Natural killer cell (primary cell): ENCODE measurements at regions not wholly inside any gene's neighbourhood (a gene's known extent, or its start where the extent isn't known, plus 50 kb on each side); places are given as distances from the start of the nearest gene placed in this dataset.
"Not testable (repeated sequence)": the region's sequence is repeated elsewhere in the genome, so short reads cannot be mapped to it uniquely, and the experiment has no call there.

Experiments used
- ATAC-seq, 3 donors: fragments of 150-1000 bp in 2 of 3; fragments of 200-7000 bp in 1 of 3; cut with Tn5 transposase; 1 replicate in 1 of 3; 2 replicates in 2 of 3; pipeline ENCODE4 v1.10.0; 2021; ENCODE audit warnings: mild to moderate bottlenecking in 2 of 3, moderate library complexity in 2 of 3
- DNase-seq, 2 donors: peaks; one replicate each; pipeline versions ENCODE4 v3.0.0 to v3.0.0-alpha.2; 2013 to 2021; ENCODE audit warnings: mixed read lengths in 1 of 2
- H3K27ac ChIP-seq: one replicate; pipeline ENCODE4 v1.5.1; 2013; ENCODE audit warnings: mild to moderate bottlenecking, low read length
- H3K27me3 ChIP-seq: one replicate; pipeline ENCODE4 v1.6.1; 2013; ENCODE audit warnings: low read length; ENCODE audit not compliant: control insufficient read depth, insufficient read depth
- H3K36me3 ChIP-seq: one replicate; pipeline ENCODE4 v1.6.1; 2013; ENCODE audit warnings: low read length; ENCODE audit not compliant: control insufficient read depth, insufficient read depth
- H3K4me1 ChIP-seq: one replicate; pipeline ENCODE4 v1.6.1; 2013; ENCODE audit warnings: low read length; ENCODE audit not compliant: control insufficient read depth, insufficient read depth
- H3K4me3 ChIP-seq: one replicate; pipeline ENCODE4 v1.5.1; 2013; ENCODE audit warnings: low read length
- H3K9me3 ChIP-seq: one replicate; pipeline ENCODE4 v1.6.1; 2013; ENCODE audit warnings: low read length; ENCODE audit not compliant: control insufficient read depth, insufficient read depth
- H3K27ac Mint-ChIP-seq, 2 donors: one replicate each; pipeline ENCODE4 v1.8.0; 2022; ENCODE audit warnings: mild to moderate bottlenecking in 2 of 2, mixed read lengths in 2 of 2, moderate library complexity in 1 of 2
- H3K27me3 Mint-ChIP-seq, 2 donors: one replicate each; pipeline ENCODE4 v1.8.0; 2022; ENCODE audit warnings: low read depth in 2 of 2, mixed read lengths in 2 of 2
- H3K36me3 Mint-ChIP-seq: one replicate; pipeline ENCODE4 v1.8.0; 2022; ENCODE audit warnings: mixed read lengths
- H3K4me1 Mint-ChIP-seq, 2 donors: one replicate each; pipeline ENCODE4 v1.8.0; 2022; ENCODE audit warnings: mixed read lengths in 2 of 2
- H3K4me3 Mint-ChIP-seq: one replicate; pipeline ENCODE4 v1.8.0; 2022; ENCODE audit warnings: mild to moderate bottlenecking, moderate library complexity, mixed read lengths
- H3K9me3 Mint-ChIP-seq, 2 donors: one replicate each; pipeline ENCODE4 v1.8.0; 2022; ENCODE audit warnings: mixed read lengths in 2 of 2
- WGBS: methylation state at CpG from one replicate; pipeline ENCODE4 v1.1.7; 2013; ENCODE audit warnings: missing lambda C conversion rate; ENCODE audit not compliant: insufficient coverage; 5-methylcytosine and 5-hydroxymethylcytosine counted together
- intact Hi-C: fragments of 100-400 bp; cut with micrococcal nuclease; formaldehyde crosslinking; loops from one replicate; pipeline ENCODE4 v1.14.2; 2022
- TF ChIP-seq, protein P1 (sequence below): fragments of 200-600 bp; IDR thresholded peaks from one replicate; pipeline ENCODE4 v1.8.0; 2022; ENCODE audit warnings: antibody characterized with exemption

DNA sequence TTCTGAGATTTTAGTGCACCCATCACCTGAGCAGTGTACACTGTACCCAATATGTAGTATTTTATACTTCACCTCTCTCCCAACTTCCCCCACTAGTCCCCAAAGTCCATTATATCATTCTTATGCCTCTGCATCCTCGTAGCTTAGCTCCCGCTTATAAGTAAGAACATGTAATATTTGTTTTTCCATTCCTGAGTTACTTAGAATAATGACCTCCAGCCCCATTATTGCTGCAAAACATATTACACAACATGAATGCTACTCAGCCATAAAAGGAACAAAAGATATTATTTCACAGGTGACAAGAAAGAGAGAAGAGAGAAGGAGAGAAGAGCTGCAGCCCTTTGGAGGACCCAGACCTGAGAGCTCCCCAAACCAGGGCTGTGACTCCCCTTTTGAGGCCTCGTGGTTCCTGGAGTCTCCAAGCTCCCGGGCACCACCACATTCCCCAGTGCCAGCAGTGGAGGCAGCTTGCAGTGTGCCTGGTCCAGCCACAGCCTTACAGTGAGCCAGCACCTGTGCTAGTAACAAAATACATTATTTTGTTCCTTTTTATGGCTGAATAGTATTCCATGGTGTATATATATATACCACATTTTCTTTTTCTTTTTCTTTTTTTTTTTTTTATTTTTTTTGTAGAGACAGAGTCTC is 194.5 kb upstream of the DAB2 start:
- no peak overlapping the region for H3K27ac Mint-ChIP-seq
- intact Hi-C loops, result no loop called here
- Histone ChIP-seq H3K27ac (no peak overlapping the region), H3K27me3 (no peaks in the 10 kb centered on the region), H3K4me1 (no peaks in the 10 kb centered on the region), H3K36me3 (no peaks in the 10 kb centered on the region), H3K9me3 (no peaks in the 10 kb centered on the region), H3K4me3 (no peak overlapping the region)
- H3K36me3 Mint-ChIP-seq, result no peaks in the 10 kb centered on the region
- H3K4me1 Mint-ChIP-seq, result no peaks in the 10 kb centered on the region
- 88% methylated on average over 4 of the region's 4 CpGs for WGBS
- DNase-seq (no peak), ATAC-seq (no peak)
- no peaks in the 10 kb centered on the region for H3K9me3 Mint-ChIP-seq
- no peak overlapping the region for H3K4me3 Mint-ChIP-seq
- TF ChIP-seq, protein P1, sequence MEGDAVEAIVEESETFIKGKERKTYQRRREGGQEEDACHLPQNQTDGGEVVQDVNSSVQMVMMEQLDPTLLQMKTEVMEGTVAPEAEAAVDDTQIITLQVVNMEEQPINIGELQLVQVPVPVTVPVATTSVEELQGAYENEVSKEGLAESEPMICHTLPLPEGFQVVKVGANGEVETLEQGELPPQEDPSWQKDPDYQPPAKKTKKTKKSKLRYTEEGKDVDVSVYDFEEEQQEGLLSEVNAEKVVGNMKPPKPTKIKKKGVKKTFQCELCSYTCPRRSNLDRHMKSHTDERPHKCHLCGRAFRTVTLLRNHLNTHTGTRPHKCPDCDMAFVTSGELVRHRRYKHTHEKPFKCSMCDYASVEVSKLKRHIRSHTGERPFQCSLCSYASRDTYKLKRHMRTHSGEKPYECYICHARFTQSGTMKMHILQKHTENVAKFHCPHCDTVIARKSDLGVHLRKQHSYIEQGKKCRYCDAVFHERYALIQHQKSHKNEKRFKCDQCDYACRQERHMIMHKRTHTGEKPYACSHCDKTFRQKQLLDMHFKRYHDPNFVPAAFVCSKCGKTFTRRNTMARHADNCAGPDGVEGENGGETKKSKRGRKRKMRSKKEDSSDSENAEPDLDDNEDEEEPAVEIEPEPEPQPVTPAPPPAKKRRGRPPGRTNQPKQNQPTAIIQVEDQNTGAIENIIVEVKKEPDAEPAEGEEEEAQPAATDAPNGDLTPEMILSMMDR, result no peak
- H3K27me3 Mint-ChIP-seq, result peaks cover 6 to 10% of the 10 kb centered on the region in 2 donors

DNA sequence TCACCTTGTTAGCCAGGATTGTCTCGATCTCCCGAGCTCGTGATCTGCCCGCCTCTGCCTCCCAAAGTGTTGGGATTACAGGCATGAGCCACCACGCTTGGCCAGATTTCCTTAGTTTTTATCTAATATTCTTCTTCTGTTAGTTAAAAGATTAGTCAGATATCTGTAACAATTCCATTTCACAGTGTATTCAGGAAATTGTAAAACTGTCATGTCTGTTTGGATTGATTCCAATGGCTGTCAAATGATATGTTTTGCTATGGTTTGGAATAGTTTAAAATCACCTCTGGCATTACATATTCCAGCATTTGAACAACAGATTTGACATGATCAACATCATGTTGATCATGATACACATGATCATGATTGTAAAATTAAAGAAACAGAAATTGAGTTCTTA is 193.6 kb upstream of the DAB2 start:
- ATAC-seq, result no peak
- Histone ChIP-seq H3K4me1 (no peaks in the 10 kb centered on the region), H3K27ac (no peak overlapping the region), H3K36me3 (no peaks in the 10 kb centered on the region), H3K9me3 (no peaks in the 10 kb centered on the region), H3K27me3 (no peaks in the 10 kb centered on the region), H3K4me3 (no peak overlapping the region)
- Mint-ChIP-seq H3K4me1 (no peaks in the 10 kb centered on the region), H3K36me3 (no peaks in the 10 kb centered on the region), H3K27ac (no peak overlapping the region), H3K4me3 (no peak overlapping the region), H3K9me3 (no peaks in the 10 kb centered on the region), H3K27me3 (peaks cover 6 to 9% of the 10 kb centered on the region in 2 donors)
- intact Hi-C loops, result no loop called here
- 100% methylated on average over 4 of the region's 5 CpGs for WGBS
- TF ChIP-seq, protein P1, result no peak
- no peak for DNase-seq

DNA sequence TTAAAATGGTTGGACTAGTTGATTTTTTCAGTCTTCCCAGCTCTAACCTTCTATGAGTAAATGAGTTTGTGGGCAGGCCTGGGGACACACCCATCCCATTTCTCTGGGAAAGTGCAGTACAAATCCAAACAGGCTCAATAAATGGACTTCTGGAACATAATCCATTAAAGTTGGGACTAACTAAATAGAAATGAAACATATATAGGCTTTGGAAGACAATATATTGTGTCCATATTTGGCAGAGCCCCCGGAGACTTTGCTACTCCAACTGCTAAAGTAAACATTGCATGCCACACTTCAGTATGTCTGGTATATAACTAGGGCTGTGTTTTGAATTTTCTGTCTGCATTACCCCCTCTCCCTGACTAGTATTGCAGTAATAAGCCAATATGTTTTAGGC is 191.4 kb upstream of the DAB2 start:
- WGBS, result 100% methylated on average over 1 of the region's 1 CpG
- H3K9me3 ChIP-seq, result no peaks in the 10 kb centered on the region
- H3K27me3 Mint-ChIP-seq, result peaks cover 6 to 9% of the 10 kb centered on the region in 2 donors
- no peak overlapping the region for H3K4me3 Mint-ChIP-seq
- no peaks in the 10 kb centered on the region for H3K36me3 Mint-ChIP-seq
- no peaks in the 10 kb centered on the region for H3K4me1 Mint-ChIP-seq
- no peaks in the 10 kb centered on the region for H3K4me1 ChIP-seq
- no peak overlapping the region for H3K4me3 ChIP-seq
- no peak for DNase-seq
- no peaks in the 10 kb centered on the region for H3K36me3 ChIP-seq
- H3K27me3 ChIP-seq, result no peaks in the 10 kb centered on the region
- no peak overlapping the region for H3K27ac ChIP-seq
- H3K27ac Mint-ChIP-seq, result no peak overlapping the region
- intact Hi-C loops, result no loop called here
- ATAC-seq, result no peak
- H3K9me3 Mint-ChIP-seq, result no peaks in the 10 kb centered on the region
- TF ChIP-seq, protein P1, result no peak

DNA sequence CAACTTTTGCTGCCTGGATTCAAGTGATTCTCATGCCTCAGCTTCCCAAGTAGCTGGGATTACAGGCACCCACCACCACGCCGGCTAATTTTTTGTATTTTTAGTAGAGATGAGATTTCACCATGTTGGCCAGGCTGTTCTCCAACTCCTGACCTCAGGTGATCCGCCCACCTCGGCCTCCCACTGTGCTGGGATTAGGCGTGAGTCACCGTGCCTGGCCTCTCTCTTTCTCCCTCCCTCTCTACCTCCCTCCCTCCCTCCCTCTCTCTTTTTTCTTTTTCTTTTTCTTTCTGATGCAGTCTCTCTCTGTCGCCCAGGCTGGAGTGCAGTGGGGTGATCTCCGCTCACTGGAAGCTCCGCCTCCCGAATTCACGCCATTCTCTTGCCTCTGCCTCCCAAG is 186.3 kb upstream of the DAB2 start:
- H3K36me3 ChIP-seq, H3K9me3 Mint-ChIP-seq, H3K9me3 ChIP-seq, H3K27me3 Mint-ChIP-seq, H3K27ac ChIP-seq, DNase-seq, H3K27me3 ChIP-seq, ATAC-seq, H3K27ac Mint-ChIP-seq, H3K4me3 ChIP-seq, H3K4me1 Mint-ChIP-seq, H3K4me1 ChIP-seq, H3K36me3 Mint-ChIP-seq, intact Hi-C loops, H3K4me3 Mint-ChIP-seq: not testable (repeated sequence)
- WGBS, result 94% methylated on average over 11 of the region's 11 CpGs
